ENCODE measurements at regions not wholly inside any gene's neighbourhood (a gene's known extent, or its start where the extent isn't known, plus 50 kb on each side); places are given as distances from the start of the nearest gene placed in this dataset.

- ChIA-PET POLR2A (no interaction called here), CTCF (no interaction called here)
- H3K27me3 Mint-ChIP-seq (ENCODE audit: insufficient read depth, unreplicated experiment) = no peaks in the 10 kb centered on the region
Observed at GRCh38 chr18:39486268-39486667, 1920.7 kb upstream of the CELF4 start.

GRCh38 chr18:39485696-39486095 lies 1920.1 kb upstream of the CELF4 start:
- no peak overlapping the region for H3K4me3 Mint-ChIP-seq (ENCODE audit: unreplicated experiment)
- H3K36me3 ChIP-seq (ENCODE audit: control insufficient read depth, insufficient read depth, low read length) = no peaks in the 10 kb centered on the region
- no peaks in the 10 kb centered on the region for H3K9me3 Mint-ChIP-seq (ENCODE audit: unreplicated experiment)
- TF ChIP-seq CTCF (IDR thresholded peaks at IDR 0.05; ENCODE audit: insufficient read depth in 1 of 2, low read depth in 1 of 2, low read length in 1 of 2, severe bottlenecking in 1 of 2, unreplicated experiment in 1 of 2) = no peak
- H3K27me3 ChIP-seq (replicated peaks; ENCODE audit: control insufficient read depth, insufficient read depth, low read length) = no peaks in the 10 kb centered on the region
- no TSS peak for BruUV-seq (replicated peaks)
- H3K4me1 Mint-ChIP-seq (ENCODE audit: low read depth, unreplicated experiment) = no peaks in the 10 kb centered on the region
- H3K27ac Mint-ChIP-seq (ENCODE audit: unreplicated experiment) = no peak overlapping the region
- no peaks in the 10 kb centered on the region for H3K4me1 ChIP-seq
- no peaks in the 10 kb centered on the region for H3K27me3 Mint-ChIP-seq (ENCODE audit: insufficient read depth, unreplicated experiment)
- no peaks in the 10 kb centered on the region for H3K9me3 ChIP-seq
- intact Hi-C loops (cut with micrococcal nuclease; ENCODE audit: unreplicated experiment) = no loop called here
- no peak for DNase-seq
- POLR2A ChIA-PET = no interaction called here
- no peak overlapping the region for H3K4me3 ChIP-seq (ENCODE audit: low read depth, low read length)
- no peaks in the 10 kb centered on the region for H3K36me3 Mint-ChIP-seq (ENCODE audit: insufficient read depth, unreplicated experiment)
- CTCF ChIA-PET = no interaction called here

More at GRCh38 chr18:39486268-39486667, 1920.7 kb upstream of the CELF4 start:
- no peak overlapping the region for H3K4me3 Mint-ChIP-seq (ENCODE audit: unreplicated experiment)
- H3K36me3 ChIP-seq (ENCODE audit: control insufficient read depth, insufficient read depth, low read length) = no peaks in the 10 kb centered on the region
- intact Hi-C loops (cut with micrococcal nuclease; ENCODE audit: unreplicated experiment) = no loop called here
- no peaks in the 10 kb centered on the region for H3K4me1 ChIP-seq
- TF ChIP-seq CTCF (IDR thresholded peaks at IDR 0.05; ENCODE audit: insufficient read depth in 1 of 2, low read depth in 1 of 2, low read length in 1 of 2, severe bottlenecking in 1 of 2, unreplicated experiment in 1 of 2) = no peak
- H3K27me3 ChIP-seq (replicated peaks; ENCODE audit: control insufficient read depth, insufficient read depth, low read length) = no peaks in the 10 kb centered on the region
- no peaks in the 10 kb centered on the region for H3K36me3 Mint-ChIP-seq (ENCODE audit: insufficient read depth, unreplicated experiment)
- H3K4me1 Mint-ChIP-seq (ENCODE audit: low read depth, unreplicated experiment) = no peaks in the 10 kb centered on the region
- H3K27ac Mint-ChIP-seq (ENCODE audit: unreplicated experiment) = no peak overlapping the region
- H3K4me3 ChIP-seq (ENCODE audit: low read depth, low read length) = no peak overlapping the region
- DNase-seq = no peak
- no peaks in the 10 kb centered on the region for H3K9me3 Mint-ChIP-seq (ENCODE audit: unreplicated experiment)
- no peaks in the 10 kb centered on the region for H3K9me3 ChIP-seq
- no TSS peak for BruUV-seq (replicated peaks)

GRCh38 chr18:39481281-39481680 lies 1915.7 kb upstream of the CELF4 start:
- intact Hi-C loops (cut with micrococcal nuclease; ENCODE audit: unreplicated experiment) = no loop called here
- no peak overlapping the region for H3K4me3 Mint-ChIP-seq (ENCODE audit: unreplicated experiment)
- Histone ChIP-seq H3K36me3 (ENCODE audit: control insufficient read depth, insufficient read depth, low read length) (no peaks in the 10 kb centered on the region), H3K4me3 (ENCODE audit: low read depth, low read length) (no peak overlapping the region), H3K4me1 (no peaks in the 10 kb centered on the region), H3K9me3 (no peaks in the 10 kb centered on the region), H3K27me3 (replicated peaks; ENCODE audit: control insufficient read depth, insufficient read depth, low read length) (no peaks in the 10 kb centered on the region)
- no TSS peak for BruUV-seq (replicated peaks)
- H3K9me3 Mint-ChIP-seq (ENCODE audit: unreplicated experiment) = no peaks in the 10 kb centered on the region
- ChIA-PET CTCF (no interaction called here), POLR2A (no interaction called here)
- TF ChIP-seq CTCF (IDR thresholded peaks at IDR 0.05; ENCODE audit: insufficient read depth in 1 of 2, low read depth in 1 of 2, low read length in 1 of 2, severe bottlenecking in 1 of 2, unreplicated experiment in 1 of 2) = no peak
- DNase-seq = no peak
- no peaks in the 10 kb centered on the region for H3K27me3 Mint-ChIP-seq (ENCODE audit: insufficient read depth, unreplicated experiment)
- H3K27ac Mint-ChIP-seq (ENCODE audit: unreplicated experiment) = no peak overlapping the region
- no peaks in the 10 kb centered on the region for H3K36me3 Mint-ChIP-seq (ENCODE audit: insufficient read depth, unreplicated experiment)
- no peaks in the 10 kb centered on the region for H3K4me1 Mint-ChIP-seq (ENCODE audit: low read depth, unreplicated experiment)

All from Caco-2 (cell line).